Esophagus muscularis mucosa (tissue), 4 donors: ENCODE measurements at regions not wholly inside any gene's neighbourhood (a gene's known extent, or its start where the extent isn't known, plus 50 kb on each side); places are given as distances from the start of the nearest gene placed in this dataset.

ENCODE experiments used
- DNase-seq: peaks from one replicate; pipeline ENCODE4 v3.0.0-alpha.2; 2017; ENCODE audit errors: extremely low spot score
- H3K27ac ChIP-seq, 4 donors: fragments of 200-600 bp; sonication (generic); replicated peaks in 1 of 4; 1 replicate in 3 of 4; 2 replicates in 1 of 4; pipeline ENCODE4 v1.5.1; 2016 to 2019; ENCODE audit warnings: mild to moderate bottlenecking in 1 of 4
- H3K27me3 ChIP-seq, 4 donors: fragments of 200-600 bp; sonication (generic); one replicate each; pipeline versions ENCODE4 v1.5.1 to v1.6.0; 2016 to 2019
- H3K36me3 ChIP-seq, 4 donors: fragments of 200-600 bp; sonication (generic); one replicate each; pipeline ENCODE4 v1.5.1; 2016 to 2019
- H3K4me1 ChIP-seq, 4 donors: fragments of 200-600 bp; sonication (generic); one replicate each; pipeline ENCODE4 v1.5.1; 2016 to 2019
- H3K4me3 ChIP-seq, 4 donors: fragments of 200-600 bp; sonication (generic); 1 replicate in 2 of 4; 2 replicates in 2 of 4; pipeline ENCODE4 v1.5.1; 2016 to 2019; ENCODE audit warnings: mild to moderate bottlenecking in 4 of 4, moderate library complexity in 1 of 4
- H3K9me3 ChIP-seq, 4 donors: fragments of 200-600 bp; sonication (generic); 1 replicate in 3 of 4; 2 replicates in 1 of 4; pipeline ENCODE4 v1.5.1; 2016 to 2019
- CTCF ChIP-seq, 3 experiments: fragments of 200-600 bp in 2 of 3; fragments of 450-650 bp in 1 of 3; sonication (generic) in 2 of 3; IDR thresholded peaks; one replicate each; pipeline ENCODE4 v1.5.1; 2017 to 2019; ENCODE audit warnings: antibody characterized with exemption in 3 of 3, mild to moderate bottlenecking in 2 of 3, moderate library complexity in 1 of 3
- EP300 ChIP-seq: sonication (generic); formaldehyde crosslinking; IDR thresholded peaks from one replicate; pipeline ENCODE4 v1.6.1; 2017; ENCODE audit warnings: antibody characterized with exemption
- POLR2A ChIP-seq: fragments of 450-650 bp; IDR thresholded peaks from one replicate; pipeline ENCODE4 v1.6.1; 2017; ENCODE audit warnings: antibody characterized with exemption, moderate library complexity, mild to moderate bottlenecking, low read depth
- POLR2AphosphoS5 ChIP-seq, 2 donors: sonication (generic); formaldehyde crosslinking; IDR thresholded peaks; one replicate each; pipeline ENCODE4 v1.6.1; 2017; ENCODE audit warnings: antibody characterized with exemption in 2 of 2
- WGBS: methylation state at CpG from one replicate; pipeline ENCODE4 v1.1.5; 2018; 5-methylcytosine and 5-hydroxymethylcytosine counted together
- intact Hi-C: fragments of 100-400 bp; cut with DNase I; formaldehyde crosslinking; loops from one replicate; pipeline ENCODE4 v1.15.1; 2023

GRCh38 chr6:9066726-9067125, 631.4 kb upstream of the SLC35B3 start:
- no peak for DNase-seq
- 100% methylated on average over 3 of the region's 3 CpGs for WGBS
- H3K36me3 ChIP-seq = no peaks in the 10 kb centered on the region
- H3K27ac ChIP-seq = no peak overlapping the region
- no peaks in the 10 kb centered on the region for H3K4me1 ChIP-seq
- H3K9me3 ChIP-seq = no peaks in the 10 kb centered on the region
- intact Hi-C loops = no loop called here
- no peaks in the 10 kb centered on the region for H3K27me3 ChIP-seq
- TF ChIP-seq POLR2AphosphoS5 (IDR thresholded peaks at IDR 0.05) (no peak), EP300 (no peak), POLR2A (no peak), CTCF (IDR thresholded peaks at IDR 0.05) (no peak)
- no peak overlapping the region for H3K4me3 ChIP-seq

- H3K36me3 ChIP-seq = no peaks in the 10 kb centered on the region
- no peak overlapping the region for H3K27ac ChIP-seq
- intact Hi-C loops = no loop called here
- no peaks in the 10 kb centered on the region for H3K27me3 ChIP-seq
- WGBS = 50% methylated on average over 1 of the region's 1 CpG
- TF ChIP-seq EP300 = no peak
- no peak for TF ChIP-seq POLR2AphosphoS5 (IDR thresholded peaks at IDR 0.05)
- no peak for TF ChIP-seq POLR2A
- no peak for TF ChIP-seq CTCF (IDR thresholded peaks at IDR 0.05)
- no peak for DNase-seq
- no peaks in the 10 kb centered on the region for H3K4me1 ChIP-seq
- no peak overlapping the region for H3K4me3 ChIP-seq
- H3K9me3 ChIP-seq = no peaks in the 10 kb centered on the region
Measured at GRCh38 chr6:9064156-9064555, 628.8 kb upstream of the SLC35B3 start.

GRCh38 chr6:9062596-9062995, 627.3 kb upstream of the SLC35B3 start:
- intact Hi-C loops = no loop called here
- Histone ChIP-seq H3K27ac (no peak overlapping the region), H3K4me1 (no peaks in the 10 kb centered on the region), H3K9me3 (no peaks in the 10 kb centered on the region), H3K27me3 (no peaks in the 10 kb centered on the region), H3K36me3 (no peaks in the 10 kb centered on the region), H3K4me3 (no peak overlapping the region)
- no peak for DNase-seq
- no peak for TF ChIP-seq CTCF (IDR thresholded peaks at IDR 0.05)
- WGBS = 62% methylated on average over 2 of the region's 2 CpGs

- Histone ChIP-seq H3K4me3 (no peak overlapping the region), H3K4me1 (no peaks in the 10 kb centered on the region), H3K9me3 (no peaks in the 10 kb centered on the region), H3K36me3 (no peaks in the 10 kb centered on the region), H3K27ac (no peak overlapping the region), H3K27me3 (no peaks in the 10 kb centered on the region)
- TF ChIP-seq EP300 = no peak
- TF ChIP-seq POLR2AphosphoS5 (IDR thresholded peaks at IDR 0.05) = no peak
- no peak for TF ChIP-seq POLR2A
- TF ChIP-seq CTCF (IDR thresholded peaks at IDR 0.05) = no peak
- 56% methylated on average over 2 of the region's 2 CpGs for WGBS
- DNase-seq = no peak
- intact Hi-C loops = no loop called here
Measured at GRCh38 chr6:9057937-9058336, 622.6 kb upstream of the SLC35B3 start.

- Histone ChIP-seq H3K27me3 (no peaks in the 10 kb centered on the region), H3K27ac (no peak overlapping the region), H3K4me3 (no peak overlapping the region), H3K4me1 (no peaks in the 10 kb centered on the region), H3K9me3 (no peaks in the 10 kb centered on the region), H3K36me3 (no peaks in the 10 kb centered on the region)
- 44% methylated on average over 2 of the region's 2 CpGs for WGBS
- intact Hi-C loops = no loop called here
- no peak for DNase-seq
- TF ChIP-seq POLR2A = no peak
- TF ChIP-seq EP300 = no peak
Measured at GRCh38 chr6:9056556-9056955, 621.2 kb upstream of the SLC35B3 start.
